ENCODE measurements at regions not wholly inside any gene's neighbourhood (a gene's known extent, or its start where the extent isn't known, plus 50 kb on each side); places are given as distances from the start of the nearest gene placed in this dataset.

DNA sequence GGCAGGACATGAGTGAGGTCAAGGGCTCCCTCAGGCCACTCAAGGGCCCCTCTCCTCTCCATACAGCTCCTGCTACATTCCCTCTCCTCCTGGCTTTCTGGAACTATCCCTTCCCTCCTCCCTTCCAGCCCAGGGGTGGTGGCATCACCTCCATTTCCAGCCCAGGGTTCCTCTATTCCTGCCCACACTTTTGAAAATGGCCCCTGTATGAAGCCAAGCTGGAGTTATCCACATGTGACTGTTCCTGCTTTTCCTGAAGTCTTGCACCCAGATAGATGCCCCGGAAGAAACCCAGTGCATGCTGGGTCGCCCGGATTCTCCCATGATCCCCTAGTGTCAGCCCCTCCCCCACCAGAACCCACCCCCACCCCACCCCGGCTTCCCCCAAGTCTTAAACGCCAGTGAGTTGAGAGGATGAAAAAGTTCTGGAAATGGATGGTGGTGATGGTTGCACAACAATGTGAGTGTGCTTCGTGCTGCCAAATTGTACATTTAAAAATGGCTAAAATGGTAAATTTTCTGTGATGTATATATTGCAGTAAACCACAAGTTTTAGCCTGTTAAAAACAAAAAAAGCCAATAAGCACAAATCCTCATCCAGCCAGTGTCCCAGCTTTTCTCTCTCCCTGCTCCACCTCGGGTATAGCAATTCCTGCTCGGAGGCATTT, 136.9 kb downstream of the SCARB1 start:
- Mint-ChIP-seq H3K4me1 (peaks cover 7% of the 10 kb centered on the region), H3K4me3 (no peak overlapping the region), H3K36me3 (ENCODE audit: low read depth) (no peaks in the 10 kb centered on the region), H3K27ac (no peak overlapping the region), H3K27me3 (peaks cover 4% of the 10 kb centered on the region), H3K9me3 (peaks cover 7% of the 10 kb centered on the region)
- intact Hi-C loops (cut with micrococcal nuclease), result loop anchor here (1.0 kb wide), 1 partner anchor 13 kb away; no protein-coding TSS in a partner anchor
- TF ChIP-seq, protein P1, sequence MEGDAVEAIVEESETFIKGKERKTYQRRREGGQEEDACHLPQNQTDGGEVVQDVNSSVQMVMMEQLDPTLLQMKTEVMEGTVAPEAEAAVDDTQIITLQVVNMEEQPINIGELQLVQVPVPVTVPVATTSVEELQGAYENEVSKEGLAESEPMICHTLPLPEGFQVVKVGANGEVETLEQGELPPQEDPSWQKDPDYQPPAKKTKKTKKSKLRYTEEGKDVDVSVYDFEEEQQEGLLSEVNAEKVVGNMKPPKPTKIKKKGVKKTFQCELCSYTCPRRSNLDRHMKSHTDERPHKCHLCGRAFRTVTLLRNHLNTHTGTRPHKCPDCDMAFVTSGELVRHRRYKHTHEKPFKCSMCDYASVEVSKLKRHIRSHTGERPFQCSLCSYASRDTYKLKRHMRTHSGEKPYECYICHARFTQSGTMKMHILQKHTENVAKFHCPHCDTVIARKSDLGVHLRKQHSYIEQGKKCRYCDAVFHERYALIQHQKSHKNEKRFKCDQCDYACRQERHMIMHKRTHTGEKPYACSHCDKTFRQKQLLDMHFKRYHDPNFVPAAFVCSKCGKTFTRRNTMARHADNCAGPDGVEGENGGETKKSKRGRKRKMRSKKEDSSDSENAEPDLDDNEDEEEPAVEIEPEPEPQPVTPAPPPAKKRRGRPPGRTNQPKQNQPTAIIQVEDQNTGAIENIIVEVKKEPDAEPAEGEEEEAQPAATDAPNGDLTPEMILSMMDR (IDR thresholded peaks at IDR 0.05), result no peak
- ChIA-PET POLR2A (no interaction called here), CTCF (no interaction called here)
- DNase-seq, result no peak
- no peak for ATAC-seq (ENCODE audit: low read depth)

DNA sequence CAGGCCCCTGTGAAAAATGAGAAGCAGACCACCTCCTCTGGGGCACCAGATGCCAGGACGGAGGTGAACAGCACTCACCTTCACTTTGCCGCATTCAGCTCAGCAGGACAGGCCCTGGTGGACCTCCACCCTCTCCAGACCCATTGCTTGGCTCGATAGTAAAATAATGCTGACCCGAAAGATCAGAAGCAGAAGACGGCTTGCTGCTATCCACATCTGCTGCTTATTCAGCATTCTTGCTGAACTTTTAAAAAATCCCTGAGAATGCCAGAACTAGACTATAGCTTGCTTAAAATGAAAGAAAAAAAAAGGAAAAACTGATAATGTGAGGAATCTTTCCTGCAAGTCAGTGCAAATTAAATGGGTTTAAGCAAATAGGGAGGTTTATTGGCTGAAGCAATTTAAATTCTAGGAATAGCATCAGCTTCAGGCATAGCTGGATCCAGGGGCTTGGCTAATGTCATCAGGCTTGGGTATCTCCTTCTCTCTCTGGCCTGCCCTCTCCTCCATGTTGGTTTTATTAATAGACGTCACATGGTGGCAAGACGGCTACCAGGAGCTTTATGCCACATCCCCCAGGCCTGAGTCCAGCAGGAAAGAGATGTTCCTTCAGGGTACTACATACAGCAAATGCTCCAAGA, 137.9 kb downstream of the SCARB1 start:
- Mint-ChIP-seq H3K9me3 (peaks cover 9% of the 10 kb centered on the region), H3K27me3 (peaks cover 7% of the 10 kb centered on the region), H3K36me3 (ENCODE audit: low read depth) (no peaks in the 10 kb centered on the region), H3K27ac (no peak overlapping the region), H3K4me1 (peaks cover 7% of the 10 kb centered on the region), H3K4me3 (no peak overlapping the region)
- TF ChIP-seq, protein P1 (IDR thresholded peaks at IDR 0.05), result no peak
- ATAC-seq (ENCODE audit: low read depth), result no peak
- no peak for DNase-seq
- ChIA-PET CTCF (interaction anchor here (1.0 kb wide), 1 partner anchor 373 kb away, joined by 3 read pairs; no protein-coding TSS in a partner anchor), POLR2A (no interaction called here)
- intact Hi-C loops (cut with micrococcal nuclease), result no loop called here

DNA sequence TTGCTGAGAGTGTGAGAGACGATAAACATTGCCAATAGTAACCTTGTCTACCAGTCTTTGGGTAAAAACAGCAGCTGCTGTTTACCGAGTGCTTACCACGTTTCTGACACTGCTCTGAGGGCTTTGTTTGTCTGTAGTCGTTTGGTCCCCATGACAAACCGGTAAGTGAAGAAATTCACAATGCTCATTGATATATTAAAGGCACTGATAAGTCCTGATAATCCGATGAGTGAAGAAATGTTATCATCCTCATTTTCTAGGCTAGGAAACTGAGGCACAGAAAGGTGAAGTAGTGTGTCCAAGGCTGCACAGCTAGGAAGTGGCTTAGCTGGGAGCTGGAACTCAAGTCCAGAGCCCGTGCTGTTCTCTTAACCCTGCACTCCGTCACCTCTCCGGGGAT, 138.6 kb downstream of the SCARB1 start:
- Mint-ChIP-seq H3K27me3 (peaks cover 7% of the 10 kb centered on the region), H3K9me3 (peaks cover 9% of the 10 kb centered on the region), H3K4me1 (peaks cover 7% of the 10 kb centered on the region), H3K36me3 (ENCODE audit: low read depth) (no peaks in the 10 kb centered on the region), H3K4me3 (no peak overlapping the region), H3K27ac (no peak overlapping the region)
- TF ChIP-seq, protein P1 (IDR thresholded peaks at IDR 0.05), result no peak
- intact Hi-C loops (cut with micrococcal nuclease), result no loop called here
- DNase-seq, result no peak
- POLR2A ChIA-PET, result no interaction called here
- ATAC-seq (ENCODE audit: low read depth), result no peak
- CTCF ChIA-PET, result interaction anchor here (1.0 kb wide), 1 partner anchor 372 kb away, joined by 3 read pairs; no protein-coding TSS in a partner anchor

DNA sequence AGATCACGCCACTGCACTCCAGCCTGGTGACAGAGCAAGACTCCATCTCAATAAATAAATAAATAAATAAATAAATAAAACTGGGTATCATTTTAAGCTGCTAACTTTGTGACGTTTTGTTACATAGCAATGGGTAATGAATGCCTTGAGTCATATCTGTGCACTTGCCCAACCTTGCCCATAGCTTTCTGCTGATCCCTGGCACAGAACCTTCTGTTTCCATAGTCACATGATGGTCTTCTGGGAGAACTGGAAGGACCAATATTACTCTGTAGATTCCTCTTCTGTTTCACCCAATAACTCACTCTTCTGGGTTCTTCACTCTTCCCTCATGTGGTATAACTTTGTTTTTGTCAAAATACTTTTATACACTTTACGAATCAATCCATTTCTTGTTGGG, 140.8 kb downstream of the SCARB1 start:
- DNase-seq, result no peak

More for the DNA sequence above, 140.8 kb downstream of the SCARB1 start:
- peaks cover 7% of the 10 kb centered on the region for H3K4me1 Mint-ChIP-seq
- TF ChIP-seq, protein P1 (IDR thresholded peaks at IDR 0.05), result no peak
- ChIA-PET POLR2A (no interaction called here), CTCF (no interaction called here)
- no peaks in the 10 kb centered on the region for H3K36me3 Mint-ChIP-seq (ENCODE audit: low read depth)
- no peak overlapping the region for H3K27ac Mint-ChIP-seq
- no peak for ATAC-seq (ENCODE audit: low read depth)
- H3K27me3 Mint-ChIP-seq, result peaks cover 7% of the 10 kb centered on the region
- intact Hi-C loops (cut with micrococcal nuclease), result no loop called here
- H3K9me3 Mint-ChIP-seq, result peaks cover 5% of the 10 kb centered on the region
- no peak overlapping the region for H3K4me3 Mint-ChIP-seq

All from activated B cell treated with CpG ODN at 0.5 μM for 24 hours (primary cell).